NOMO-1 (cell line): ENCODE measurements at regions not wholly inside any gene's neighbourhood (a gene's known extent, or its start where the extent isn't known, plus 50 kb on each side); places are given as distances from the start of the nearest gene placed in this dataset.
A peak's percentile ranks its signal among the peaks of the same experiment; 100 is the strongest.

Experiments
- DNase-seq, 2 experiments: peaks; one replicate each; lab custom pipeline; 2025; ENCODE audit not compliant: unreplicated experiment in 2 of 2; lab: John Stamatoyannopoulos, UW

GRCh38 chr2:18154812-18155211, 276.3 kb downstream of the KCNS3 start:
- no peak for DNase-seq

- no peak for DNase-seq
Measured at GRCh38 chr2:18154259-18154658, 275.8 kb downstream of the KCNS3 start.

GRCh38 chr2:18153741-18154140, 275.3 kb downstream of the KCNS3 start:
- no peak for DNase-seq

- no peak for DNase-seq
Measured at GRCh38 chr2:18151237-18151636, 272.8 kb downstream of the KCNS3 start.

- peak; percentile 19 to 25 for DNase-seq
Measured at GRCh38 chr2:18149660-18150246, 271.3 kb downstream of the KCNS3 start.

- no peak for DNase-seq
Measured at GRCh38 chr2:18136881-18137475, 258.5 kb downstream of the KCNS3 start.

- no peak for DNase-seq
Measured at GRCh38 chr2:18133310-18133709, 254.8 kb downstream of the KCNS3 start.

- no peak for DNase-seq
Measured at GRCh38 chr2:18132697-18133096, 254.2 kb downstream of the KCNS3 start.

GRCh38 chr2:18131761-18132160, 253.3 kb downstream of the KCNS3 start:
- no peak for DNase-seq

GRCh38 chr2:18129348-18129747, 250.9 kb downstream of the KCNS3 start:
- no peak for DNase-seq

GRCh38 chr2:18125303-18125702, 246.8 kb downstream of the KCNS3 start:
- no peak for DNase-seq

GRCh38 chr2:18124116-18124835, 245.8 kb downstream of the KCNS3 start:
- no peak for DNase-seq

- DNase-seq, result no peak
Measured at GRCh38 chr2:18123577-18123976, 245.1 kb downstream of the KCNS3 start.

GRCh38 chr2:18123211-18123570, 244.7 kb downstream of the KCNS3 start:
- DNase-seq, result no peak

- no peak for DNase-seq
Measured at GRCh38 chr2:18122544-18123210, 244.2 kb downstream of the KCNS3 start.

- DNase-seq, result no peak
Measured at GRCh38 chr2:18119883-18120282, 241.4 kb downstream of the KCNS3 start.

GRCh38 chr2:18118703-18119102, 240.2 kb downstream of the KCNS3 start:
- DNase-seq, result no peak

- DNase-seq, result no peak
Measured at GRCh38 chr2:18117592-18117991, 239.1 kb downstream of the KCNS3 start.

GRCh38 chr2:18110222-18110621, 231.8 kb downstream of the KCNS3 start:
- no peak for DNase-seq

- DNase-seq, result no peak
Measured at GRCh38 chr2:18106841-18107240, 228.4 kb downstream of the KCNS3 start.

GRCh38 chr2:18105929-18106328, 227.5 kb downstream of the KCNS3 start:
- DNase-seq, result no peak
